A673 (cell line): ENCODE measurements at regions not wholly inside any gene's neighbourhood (a gene's known extent, or its start where the extent isn't known, plus 50 kb on each side); places are given as distances from the start of the nearest gene placed in this dataset.

ENCODE experiments used
- EZH2 ChIP-seq: fragments of 200-600 bp; sonication (generic); IDR thresholded peaks from 2 replicates; pipeline ENCODE4 v1.6.1; 2017; ENCODE audit warnings: borderline replicate concordance, low read depth, mild to moderate bottlenecking, mixed read lengths, antibody characterized with exemption, low read length; ENCODE audit not compliant: poor library complexity, severe bottlenecking
- TF ChIP-seq, protein P1 (sequence below): fragments of 300-800, 200-600 bp; sonication (generic); conservative IDR thresholded peaks from 2 replicates; pipeline ENCODE4 v1.5.1; 2017; ENCODE audit warnings: low read depth, mild to moderate bottlenecking, antibody characterized with exemption, low read length, moderate library complexity, mixed read lengths

- TF ChIP-seq, protein P1, sequence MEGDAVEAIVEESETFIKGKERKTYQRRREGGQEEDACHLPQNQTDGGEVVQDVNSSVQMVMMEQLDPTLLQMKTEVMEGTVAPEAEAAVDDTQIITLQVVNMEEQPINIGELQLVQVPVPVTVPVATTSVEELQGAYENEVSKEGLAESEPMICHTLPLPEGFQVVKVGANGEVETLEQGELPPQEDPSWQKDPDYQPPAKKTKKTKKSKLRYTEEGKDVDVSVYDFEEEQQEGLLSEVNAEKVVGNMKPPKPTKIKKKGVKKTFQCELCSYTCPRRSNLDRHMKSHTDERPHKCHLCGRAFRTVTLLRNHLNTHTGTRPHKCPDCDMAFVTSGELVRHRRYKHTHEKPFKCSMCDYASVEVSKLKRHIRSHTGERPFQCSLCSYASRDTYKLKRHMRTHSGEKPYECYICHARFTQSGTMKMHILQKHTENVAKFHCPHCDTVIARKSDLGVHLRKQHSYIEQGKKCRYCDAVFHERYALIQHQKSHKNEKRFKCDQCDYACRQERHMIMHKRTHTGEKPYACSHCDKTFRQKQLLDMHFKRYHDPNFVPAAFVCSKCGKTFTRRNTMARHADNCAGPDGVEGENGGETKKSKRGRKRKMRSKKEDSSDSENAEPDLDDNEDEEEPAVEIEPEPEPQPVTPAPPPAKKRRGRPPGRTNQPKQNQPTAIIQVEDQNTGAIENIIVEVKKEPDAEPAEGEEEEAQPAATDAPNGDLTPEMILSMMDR = no peak
- TF ChIP-seq EZH2 = no peak
Observed at GRCh38 chr2:155839436-155839835, 493.1 kb downstream of the NR4A2 start.
